GM19452 (cell line): ENCODE measurements at regions not wholly inside any gene's neighbourhood (a gene's known extent, or its start where the extent isn't known, plus 50 kb on each side); places are given as distances from the start of the nearest gene placed in this dataset.
"Not testable (repeated sequence)": the region's sequence is repeated elsewhere in the genome, so short reads cannot be mapped to it uniquely, and the experiment has no call there.

Source experiments
- ATAC-seq: cut with Tn5 transposase; IDR thresholded peaks from one replicate; pipeline ENCODE4 v1.9.1; 2021; ENCODE audit not compliant: unreplicated experiment

DNA sequence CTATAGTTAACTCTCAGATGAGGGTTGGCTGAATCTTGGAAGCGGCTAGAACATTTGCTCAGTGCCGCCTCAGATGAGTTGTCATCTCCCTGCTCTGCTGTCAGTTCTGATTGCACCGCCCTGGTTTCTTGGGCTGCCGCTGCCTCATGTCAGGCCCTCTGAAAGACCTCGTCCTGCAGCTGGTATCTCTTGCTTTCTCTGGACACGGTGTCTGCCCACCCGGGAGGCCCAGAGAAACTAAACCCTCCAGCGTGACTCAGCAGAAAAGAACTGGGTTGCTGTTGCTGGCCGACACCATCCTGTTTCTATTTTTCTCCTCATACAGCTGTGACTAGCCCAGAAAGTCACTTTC is 355.4 kb downstream of the CD83 start:
- no peak for ATAC-seq

DNA sequence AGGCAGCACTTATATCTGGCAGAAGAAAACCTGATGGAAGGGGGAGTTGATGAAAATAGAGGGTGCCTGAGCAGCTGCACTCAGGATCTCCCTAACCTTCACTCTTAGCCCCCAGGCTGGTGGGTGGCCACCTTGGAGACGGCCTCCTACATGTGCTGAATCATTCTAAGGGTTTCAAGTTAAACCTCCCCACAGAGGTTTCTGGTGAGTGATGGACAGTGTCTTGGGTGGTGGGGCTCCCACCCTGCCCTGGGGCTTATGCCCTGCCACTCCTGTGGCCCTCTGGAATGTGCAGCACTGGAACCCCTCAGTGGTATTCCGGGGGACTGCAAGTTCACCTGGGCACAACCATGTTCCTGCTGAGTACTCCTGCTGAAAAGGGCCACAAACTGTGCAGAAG is 357.2 kb downstream of the CD83 start:
- no peak for ATAC-seq

GRCh38 chr6:14475306-14475705 is 357.7 kb downstream of the CD83 start:
- ATAC-seq = no peak

- ATAC-seq = no peak
Measured at GRCh38 chr6:14476793-14477531, 359.4 kb downstream of the CD83 start.

GRCh38 chr6:14477559-14477958 is 360.0 kb downstream of the CD83 start:
- no peak for ATAC-seq

- ATAC-seq = no peak
Measured at GRCh38 chr6:14478381-14479225, 361.0 kb downstream of the CD83 start.

GRCh38 chr6:14481946-14482345 is 364.4 kb downstream of the CD83 start:
- ATAC-seq = not testable (repeated sequence)

DNA sequence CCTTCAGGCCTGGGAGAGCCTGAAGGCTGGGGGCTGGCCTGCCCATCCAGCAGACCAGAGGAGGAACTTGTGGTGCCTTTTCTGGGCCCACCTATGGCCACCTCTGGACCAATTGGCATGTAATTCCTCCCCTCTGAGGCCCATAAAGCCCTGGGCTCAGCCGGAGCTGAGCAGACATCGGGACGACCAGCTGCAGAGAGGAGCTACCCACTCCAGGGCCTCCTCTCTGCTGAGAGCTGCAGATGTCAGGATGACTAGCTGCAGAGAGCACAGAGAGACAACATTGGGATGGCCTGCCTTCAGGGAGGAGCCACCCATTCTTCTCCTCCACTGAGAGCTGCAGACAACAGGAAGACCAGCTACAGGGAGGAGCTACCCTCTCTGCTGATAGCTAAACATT is 370.1 kb downstream of the CD83 start:
- no peak for ATAC-seq

DNA sequence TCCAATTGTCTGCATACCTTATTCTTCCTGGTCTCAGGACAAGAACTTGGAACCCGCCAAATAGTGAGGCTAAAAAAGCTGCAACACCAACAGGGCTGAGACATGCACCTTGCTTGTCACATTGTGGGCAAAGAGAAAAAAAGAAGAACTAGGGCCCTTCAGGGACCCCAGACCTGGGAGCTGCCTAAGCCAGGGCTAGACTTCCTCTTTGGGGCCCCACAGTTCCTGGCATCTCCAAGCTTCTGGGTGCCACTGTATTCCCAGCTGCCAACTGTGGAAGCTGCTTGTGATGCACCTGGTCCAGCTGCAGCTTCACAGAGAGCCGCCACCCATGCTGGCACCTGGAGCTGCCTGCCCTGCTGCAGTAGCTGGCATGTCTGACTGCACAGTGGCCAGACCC is 370.6 kb downstream of the CD83 start:
- no peak for ATAC-seq

DNA sequence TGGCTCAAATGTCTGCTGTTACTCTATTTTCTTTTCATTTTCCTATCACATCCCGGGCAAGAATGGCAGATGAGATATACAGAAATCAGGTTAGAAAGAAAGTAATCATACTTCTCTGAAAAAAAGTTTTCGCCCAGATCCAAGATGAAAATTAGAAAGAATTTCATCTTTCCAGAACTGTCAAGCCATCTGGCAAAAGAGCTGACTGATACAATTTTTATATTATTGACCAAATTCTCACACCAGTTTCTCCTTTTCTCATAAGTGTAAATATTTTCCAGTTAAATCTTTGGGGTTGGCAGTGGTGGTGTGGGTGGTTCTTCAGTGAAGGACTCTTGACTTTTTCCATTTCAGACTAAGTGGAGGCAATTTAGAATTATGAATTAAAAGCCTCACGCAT is 371.9 kb downstream of the CD83 start:
- ATAC-seq = no peak

- no peak for ATAC-seq
Measured at GRCh38 chr6:14498748-14499147, 381.2 kb downstream of the CD83 start.

- no peak for ATAC-seq
Measured at GRCh38 chr6:14499309-14499708, 381.7 kb downstream of the CD83 start.

- no peak for ATAC-seq
Measured at GRCh38 chr6:14499841-14500240, 382.3 kb downstream of the CD83 start.

DNA sequence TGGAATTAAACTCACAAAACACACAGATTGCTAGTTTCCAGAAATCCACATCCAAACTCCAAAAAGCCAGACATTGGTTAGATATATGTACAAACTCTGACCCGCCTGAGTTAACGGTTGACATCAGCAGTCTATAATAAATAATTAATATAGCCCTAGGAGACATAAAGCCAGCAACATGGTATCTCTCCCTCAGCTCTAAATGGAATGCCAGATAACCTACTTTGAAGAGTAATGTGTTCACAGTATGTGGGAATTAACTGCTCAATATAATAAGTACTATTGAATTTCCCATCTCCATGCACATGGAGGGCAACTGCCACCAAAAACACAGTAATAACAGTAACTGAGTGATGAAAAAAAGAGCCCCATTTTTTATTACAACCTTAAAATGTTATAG is 383.2 kb downstream of the CD83 start:
- no peak for ATAC-seq

DNA sequence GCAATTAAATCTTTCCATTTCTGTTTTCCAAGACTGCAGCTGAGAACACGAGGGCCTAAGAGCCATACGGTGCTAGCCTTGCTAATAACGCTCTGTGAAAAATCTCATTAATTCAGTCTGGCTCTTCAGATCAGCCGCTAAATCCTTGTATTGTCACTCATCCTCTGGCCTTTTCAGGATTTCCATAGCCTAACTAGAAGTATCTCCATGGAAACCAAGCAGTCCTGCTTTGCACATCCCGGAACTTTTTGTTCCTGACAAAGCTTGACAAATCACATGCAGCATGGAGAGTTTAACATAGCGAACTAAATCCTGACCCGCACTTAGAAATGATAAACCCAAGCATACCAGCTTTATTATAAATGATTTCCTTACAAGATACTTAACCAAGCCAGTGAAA is 383.7 kb downstream of the CD83 start:
- ATAC-seq = no peak

DNA sequence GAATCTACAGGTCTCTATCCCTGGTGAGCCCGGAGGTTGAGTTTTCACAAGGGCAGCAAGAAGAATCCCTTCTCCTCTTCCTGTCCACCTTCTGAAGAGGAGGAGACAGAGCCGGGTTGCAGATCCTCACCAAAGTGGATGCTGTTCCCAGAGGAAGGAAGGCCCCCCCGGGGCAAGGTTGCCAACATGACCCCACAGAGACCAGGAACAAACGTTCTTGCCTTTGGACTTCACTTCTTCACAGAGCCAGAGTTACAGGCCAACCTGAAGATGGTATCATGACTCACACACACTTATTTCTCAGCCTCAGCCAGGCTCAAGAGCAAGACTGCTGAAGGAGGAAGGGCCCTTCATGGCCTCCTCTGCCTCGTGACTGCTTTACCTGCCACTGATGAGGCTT is 384.3 kb downstream of the CD83 start:
- no peak for ATAC-seq

- ATAC-seq = no peak
Measured at GRCh38 chr6:14502551-14502950, 385.0 kb downstream of the CD83 start.

- no peak for ATAC-seq
Measured at GRCh38 chr6:14505401-14505800, 387.8 kb downstream of the CD83 start.

GRCh38 chr6:14506656-14507246 is 389.2 kb downstream of the CD83 start:
- ATAC-seq = no peak

GRCh38 chr6:14509120-14509519 is 391.5 kb downstream of the CD83 start:
- no peak for ATAC-seq

- no peak for ATAC-seq
Measured at GRCh38 chr6:14510038-14510437, 392.5 kb downstream of the CD83 start.

GRCh38 chr6:14511061-14511586 is 393.6 kb downstream of the CD83 start:
- no peak for ATAC-seq
